Lower leg skin (tissue), 4 donors: ENCODE measurements at regions not wholly inside any gene's neighbourhood (a gene's known extent, or its start where the extent isn't known, plus 50 kb on each side); places are given as distances from the start of the nearest gene placed in this dataset.

Source experiments
- DNase-seq, 2 donors: peaks; one replicate each; pipeline ENCODE4 v3.0.0-alpha.2; 2019; ENCODE audit warnings: low spot score in 2 of 2
- H3K4me3 ChIP-seq: fragments of 200-600 bp; sonication (generic); 2 replicates; pipeline ENCODE4 v1.5.1; 2017; ENCODE audit warnings: mild to moderate bottlenecking, low read depth; ENCODE audit not compliant: poor library complexity, severe bottlenecking
- POLR2A ChIP-seq, 2 donors: fragments of 450-650 bp; IDR thresholded peaks; one replicate each; pipeline ENCODE4 v1.6.1; 2016 to 2017; ENCODE audit warnings: antibody characterized with exemption in 2 of 2, mild to moderate bottlenecking in 1 of 2, moderate library complexity in 1 of 2
- WGBS, 2 donors: methylation state at CpG; one replicate each; pipeline ENCODE4 v1.1.5; 2018; 5-methylcytosine and 5-hydroxymethylcytosine counted together
- intact Hi-C: fragments of 100-400 bp; cut with DNase I; formaldehyde crosslinking; loops from one replicate; pipeline ENCODE4 v1.15.0; 2023; ENCODE audit warnings: low total_unique reads
- TF ChIP-seq, protein P1 (sequence below), 3 donors: fragments of 450-650 bp; IDR thresholded peaks; one replicate each; pipeline ENCODE4 v1.5.1; 2016; ENCODE audit warnings: antibody characterized with exemption in 3 of 3, mild to moderate bottlenecking in 3 of 3, moderate library complexity in 2 of 3

- TF ChIP-seq, protein P1, sequence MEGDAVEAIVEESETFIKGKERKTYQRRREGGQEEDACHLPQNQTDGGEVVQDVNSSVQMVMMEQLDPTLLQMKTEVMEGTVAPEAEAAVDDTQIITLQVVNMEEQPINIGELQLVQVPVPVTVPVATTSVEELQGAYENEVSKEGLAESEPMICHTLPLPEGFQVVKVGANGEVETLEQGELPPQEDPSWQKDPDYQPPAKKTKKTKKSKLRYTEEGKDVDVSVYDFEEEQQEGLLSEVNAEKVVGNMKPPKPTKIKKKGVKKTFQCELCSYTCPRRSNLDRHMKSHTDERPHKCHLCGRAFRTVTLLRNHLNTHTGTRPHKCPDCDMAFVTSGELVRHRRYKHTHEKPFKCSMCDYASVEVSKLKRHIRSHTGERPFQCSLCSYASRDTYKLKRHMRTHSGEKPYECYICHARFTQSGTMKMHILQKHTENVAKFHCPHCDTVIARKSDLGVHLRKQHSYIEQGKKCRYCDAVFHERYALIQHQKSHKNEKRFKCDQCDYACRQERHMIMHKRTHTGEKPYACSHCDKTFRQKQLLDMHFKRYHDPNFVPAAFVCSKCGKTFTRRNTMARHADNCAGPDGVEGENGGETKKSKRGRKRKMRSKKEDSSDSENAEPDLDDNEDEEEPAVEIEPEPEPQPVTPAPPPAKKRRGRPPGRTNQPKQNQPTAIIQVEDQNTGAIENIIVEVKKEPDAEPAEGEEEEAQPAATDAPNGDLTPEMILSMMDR (IDR thresholded peaks at IDR 0.05) = no peak
- TF ChIP-seq POLR2A (IDR thresholded peaks at IDR 0.05) = no peak
- no peak for DNase-seq
- intact Hi-C loops = no loop called here
- 96 to 100% methylated on average over 1 of the region's 1 CpG for WGBS, 2 donors
- no peak overlapping the region for H3K4me3 ChIP-seq
Observed at GRCh38 chr15:62969442-62970089, 73.0 kb upstream of the TPM1 start.

GRCh38 chr15:62972814-62973213 lies 69.7 kb upstream of the TPM1 start:
- H3K4me3 ChIP-seq = no peak overlapping the region
- TF ChIP-seq, protein P1 (IDR thresholded peaks at IDR 0.05) = no peak
- TF ChIP-seq POLR2A (IDR thresholded peaks at IDR 0.05) = no peak
- 60 to 72% methylated on average over 5 of the region's 5 CpGs for WGBS, 2 donors
- intact Hi-C loops = no loop called here
- DNase-seq = no peak

DNA sequence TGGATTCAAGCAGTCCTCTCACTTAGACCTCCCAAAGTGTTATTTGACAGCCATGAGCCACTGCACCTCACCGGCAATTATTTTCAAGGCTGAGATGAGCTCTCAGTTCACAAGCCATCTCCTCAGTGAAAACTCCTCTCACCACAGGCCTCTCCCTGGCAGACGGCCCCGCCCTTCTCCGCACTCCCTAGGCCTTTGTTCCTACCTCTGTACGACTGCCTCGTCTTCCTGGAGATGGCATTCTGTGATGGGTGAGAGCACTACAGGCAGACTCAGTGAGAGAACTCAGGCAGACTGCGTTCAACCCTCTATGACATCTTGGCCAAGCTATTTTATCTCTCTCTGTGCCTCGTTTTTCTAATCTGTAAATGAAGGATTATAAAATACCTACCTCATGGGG lies 67.0 kb upstream of the TPM1 start:
- WGBS, 2 donors = 75 to 78% methylated on average over 7 to 8 of the region's 8 CpGs
- H3K4me3 ChIP-seq = no peak overlapping the region
- intact Hi-C loops = no loop called here
- no peak for TF ChIP-seq POLR2A (IDR thresholded peaks at IDR 0.05)
- TF ChIP-seq, protein P1 (IDR thresholded peaks at IDR 0.05) = no peak
- no peak for DNase-seq

DNA sequence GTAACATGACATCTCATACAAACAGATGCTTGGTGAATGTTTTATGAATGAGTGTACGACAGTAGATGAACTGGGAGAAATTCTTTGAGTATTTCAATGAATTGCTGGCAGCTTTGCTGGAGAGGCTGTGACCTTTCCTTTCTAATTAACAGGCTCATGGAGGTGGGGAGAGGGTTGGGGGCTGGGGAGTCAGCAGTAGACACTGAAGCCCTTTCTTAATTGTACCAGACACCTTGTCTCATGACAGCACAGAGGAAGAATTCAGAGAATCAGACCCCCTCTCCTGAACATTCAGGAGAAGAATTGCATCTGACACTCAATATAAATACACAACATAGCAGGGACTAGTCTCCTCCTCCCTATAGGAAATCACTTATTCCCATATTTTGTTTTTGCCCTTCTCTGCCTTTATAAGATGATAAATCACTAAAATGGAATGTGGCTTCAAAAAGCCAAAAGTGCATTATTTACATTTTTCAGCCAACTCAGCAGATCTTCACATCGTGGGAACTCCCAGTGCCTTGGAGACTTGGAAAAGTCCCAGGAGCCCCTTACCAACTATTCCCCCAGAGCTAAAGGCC lies 66.2 kb upstream of the TPM1 start:
- intact Hi-C loops = no loop called here
- H3K4me3 ChIP-seq = no peak overlapping the region
- 49 to 53% methylated on average over 2 of the region's 2 CpGs for WGBS, 2 donors
- TF ChIP-seq, protein P1 (IDR thresholded peaks at IDR 0.05) = no peak
- no peak for TF ChIP-seq POLR2A (IDR thresholded peaks at IDR 0.05)
- DNase-seq = no peak

GRCh38 chr15:62977952-62978811 lies 64.4 kb upstream of the TPM1 start:
- intact Hi-C loops = no loop called here
- WGBS, 2 donors = 83 to 85% methylated on average over 8 of the region's 8 CpGs
- no peak for DNase-seq
- TF ChIP-seq, protein P1 (IDR thresholded peaks at IDR 0.05) = no peak
- TF ChIP-seq POLR2A (IDR thresholded peaks at IDR 0.05) = no peak
- H3K4me3 ChIP-seq = no peak overlapping the region
